ENCODE measurements at regions not wholly inside any gene's neighbourhood (a gene's known extent, or its start where the extent isn't known, plus 50 kb on each side); places are given as distances from the start of the nearest gene placed in this dataset.

DNA sequence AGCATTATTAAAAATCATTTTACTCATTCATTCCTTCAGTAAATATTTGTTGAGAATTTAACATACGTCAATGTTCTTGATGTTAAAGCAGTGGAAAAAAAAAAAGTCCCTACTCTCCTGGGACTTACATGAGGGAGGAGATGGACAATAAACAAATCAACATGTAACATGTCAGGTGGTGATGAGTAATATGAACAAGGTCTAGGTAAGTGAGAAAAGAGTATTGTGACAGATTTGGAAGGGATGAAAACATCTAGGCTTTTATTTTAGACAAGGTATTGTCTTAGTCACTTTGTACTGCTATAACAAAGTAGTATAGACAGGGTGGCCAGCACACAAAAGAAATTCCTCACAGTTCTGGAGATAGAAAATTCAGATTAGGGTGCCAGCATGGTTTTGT is 167.2 kb downstream of the FSCB start:
- no peaks in the 10 kb centered on the region for H3K27me3 Mint-ChIP-seq
- Histone ChIP-seq H3K9me3 (ENCODE audit: control extremely low read depth in 1 of 3, control insufficient read depth in 2 of 3, insufficient read depth in 1 of 3, low read length in 2 of 3) (no peaks in the 10 kb centered on the region), H3K9ac (ENCODE audit: low read length) (no peak overlapping the region), H3K4me2 (replicated peaks; ENCODE audit: low read depth, low read length, poor library complexity, severe bottlenecking) (no peak overlapping the region), H4K20me1 (ENCODE audit: control insufficient read depth, insufficient read depth, low read length, poor library complexity, severe bottlenecking) (no peaks in the 10 kb centered on the region), H3K27me3 (replicated peaks in 1 of 4; ENCODE audit: control extremely low read depth in 1 of 4, control insufficient read depth in 3 of 4, insufficient read depth in 4 of 4, low read length in 3 of 4) (no peaks in the 10 kb centered on the region), H3K4me1 (ENCODE audit: control insufficient read depth in 2 of 2, insufficient read depth in 2 of 2, low read length in 2 of 2) (no peaks in the 10 kb centered on the region), H2AFZ (ENCODE audit: insufficient read depth, low read depth, low read length, poor library complexity, severe bottlenecking) (no peak overlapping the region), H3K36me3 (replicated peaks in 1 of 2; ENCODE audit: control extremely low read depth in 1 of 2, control insufficient read depth in 1 of 2, extremely low read depth in 1 of 2, insufficient read depth in 2 of 2, low read length in 1 of 2) (no peaks in the 10 kb centered on the region), H3K4me3 (ENCODE audit: control extremely low read depth in 1 of 5, extremely low read depth in 1 of 5, insufficient read depth in 1 of 5, low read depth in 2 of 5, low read length in 4 of 5) (no peak overlapping the region), H3K27ac (ENCODE audit: low read length in 2 of 2) (no peak overlapping the region), H3K79me2 (ENCODE audit: control insufficient read depth, insufficient read depth, low read length) (no peaks in the 10 kb centered on the region)
- no CpG with 5 or more reads among the region's 1 CpG for WGBS (ENCODE audit: insufficient coverage)
- ATAC-seq (ENCODE audit: low read depth) (no peak), DNase-seq (no peak)
- H3K27ac Mint-ChIP-seq = no peak overlapping the region
- no peaks in the 10 kb centered on the region for H3K9me3 Mint-ChIP-seq (ENCODE audit: insufficient read depth)
- H3K4me3 Mint-ChIP-seq = no peak overlapping the region
- H3K4me1 Mint-ChIP-seq = no peaks in the 10 kb centered on the region
- ChIA-PET POLR2A (no interaction called here), CTCF (no interaction called here)
- intact Hi-C loops (cut with micrococcal nuclease) = no loop called here
- TF ChIP-seq EZH2 (IDR thresholded peaks at IDR 0.05; ENCODE audit: borderline replicate concordance, insufficient read depth, low read depth, low read length, poor library complexity, severe bottlenecking) = no peak
- TF ChIP-seq, protein P1, sequence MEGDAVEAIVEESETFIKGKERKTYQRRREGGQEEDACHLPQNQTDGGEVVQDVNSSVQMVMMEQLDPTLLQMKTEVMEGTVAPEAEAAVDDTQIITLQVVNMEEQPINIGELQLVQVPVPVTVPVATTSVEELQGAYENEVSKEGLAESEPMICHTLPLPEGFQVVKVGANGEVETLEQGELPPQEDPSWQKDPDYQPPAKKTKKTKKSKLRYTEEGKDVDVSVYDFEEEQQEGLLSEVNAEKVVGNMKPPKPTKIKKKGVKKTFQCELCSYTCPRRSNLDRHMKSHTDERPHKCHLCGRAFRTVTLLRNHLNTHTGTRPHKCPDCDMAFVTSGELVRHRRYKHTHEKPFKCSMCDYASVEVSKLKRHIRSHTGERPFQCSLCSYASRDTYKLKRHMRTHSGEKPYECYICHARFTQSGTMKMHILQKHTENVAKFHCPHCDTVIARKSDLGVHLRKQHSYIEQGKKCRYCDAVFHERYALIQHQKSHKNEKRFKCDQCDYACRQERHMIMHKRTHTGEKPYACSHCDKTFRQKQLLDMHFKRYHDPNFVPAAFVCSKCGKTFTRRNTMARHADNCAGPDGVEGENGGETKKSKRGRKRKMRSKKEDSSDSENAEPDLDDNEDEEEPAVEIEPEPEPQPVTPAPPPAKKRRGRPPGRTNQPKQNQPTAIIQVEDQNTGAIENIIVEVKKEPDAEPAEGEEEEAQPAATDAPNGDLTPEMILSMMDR (IDR thresholded peaks at IDR 0.05) = no peak

DNA sequence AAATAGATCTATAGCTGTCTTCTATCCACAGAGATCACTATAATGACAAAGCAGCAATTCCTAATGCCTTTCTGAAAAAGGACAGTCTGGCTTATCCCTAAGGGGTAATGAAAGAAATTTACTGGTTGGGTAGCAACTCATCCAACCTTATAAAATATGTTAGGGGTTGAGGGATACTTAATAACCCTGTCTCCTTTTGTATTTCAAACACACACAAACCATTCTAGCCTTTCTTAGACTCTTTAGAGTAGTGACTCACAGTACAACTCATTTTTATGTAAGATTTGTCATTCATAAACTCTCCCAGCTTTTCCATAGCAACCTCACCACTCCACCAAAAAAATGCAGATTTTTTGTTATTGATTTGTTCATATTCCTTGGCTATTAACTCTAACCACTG is 167.9 kb downstream of the FSCB start:
- CTCF ChIA-PET = no interaction called here
- Histone ChIP-seq H4K20me1 (ENCODE audit: control insufficient read depth, insufficient read depth, low read length, poor library complexity, severe bottlenecking) (no peaks in the 10 kb centered on the region), H3K9ac (ENCODE audit: low read length) (no peak overlapping the region), H3K4me1 (ENCODE audit: control insufficient read depth in 2 of 2, insufficient read depth in 2 of 2, low read length in 2 of 2) (no peaks in the 10 kb centered on the region), H2AFZ (ENCODE audit: insufficient read depth, low read depth, low read length, poor library complexity, severe bottlenecking) (no peak overlapping the region), H3K79me2 (ENCODE audit: control insufficient read depth, insufficient read depth, low read length) (no peaks in the 10 kb centered on the region), H3K4me3 (ENCODE audit: control extremely low read depth in 1 of 5, extremely low read depth in 1 of 5, insufficient read depth in 1 of 5, low read depth in 2 of 5, low read length in 4 of 5) (no peak overlapping the region), H3K27ac (ENCODE audit: low read length in 2 of 2) (no peak overlapping the region), H3K4me2 (replicated peaks; ENCODE audit: low read depth, low read length, poor library complexity, severe bottlenecking) (no peak overlapping the region), H3K27me3 (replicated peaks in 1 of 4; ENCODE audit: control extremely low read depth in 1 of 4, control insufficient read depth in 3 of 4, insufficient read depth in 4 of 4, low read length in 3 of 4) (no peaks in the 10 kb centered on the region), H3K36me3 (replicated peaks in 1 of 2; ENCODE audit: control extremely low read depth in 1 of 2, control insufficient read depth in 1 of 2, extremely low read depth in 1 of 2, insufficient read depth in 2 of 2, low read length in 1 of 2) (no peaks in the 10 kb centered on the region), H3K9me3 (ENCODE audit: control extremely low read depth in 1 of 3, control insufficient read depth in 2 of 3, insufficient read depth in 1 of 3, low read length in 2 of 3) (no peaks in the 10 kb centered on the region)
- DNase-seq = no peak
- TF ChIP-seq, protein P1 (IDR thresholded peaks at IDR 0.05) = no peak
- TF ChIP-seq EZH2 (IDR thresholded peaks at IDR 0.05; ENCODE audit: borderline replicate concordance, insufficient read depth, low read depth, low read length, poor library complexity, severe bottlenecking) = no peak
- no peak for ATAC-seq (ENCODE audit: low read depth)
- intact Hi-C loops (cut with micrococcal nuclease) = no loop called here
- POLR2A ChIA-PET = no interaction called here
- H3K9me3 Mint-ChIP-seq (ENCODE audit: insufficient read depth) = no peaks in the 10 kb centered on the region
- H3K27ac Mint-ChIP-seq = no peak overlapping the region
- H3K27me3 Mint-ChIP-seq = no peaks in the 10 kb centered on the region
- no peak overlapping the region for H3K4me3 Mint-ChIP-seq
- H3K4me1 Mint-ChIP-seq = no peaks in the 10 kb centered on the region

All from B cell (primary cell).